HG03280 (cell line): ENCODE measurements at regions not wholly inside any gene's neighbourhood (a gene's known extent, or its start where the extent isn't known, plus 50 kb on each side); places are given as distances from the start of the nearest gene placed in this dataset.
"Not testable (repeated sequence)": the region's sequence is repeated elsewhere in the genome, so short reads cannot be mapped to it uniquely, and the experiment has no call there.

ENCODE experiments used
- ATAC-seq: cut with Tn5 transposase; IDR thresholded peaks from one replicate; pipeline ENCODE4 v1.9.1; 2021; ENCODE audit warnings: mild to moderate bottlenecking, moderate library complexity; ENCODE audit not compliant: unreplicated experiment

GRCh38 chr5:56311306-56311905 lies 78.3 kb upstream of the ANKRD55 start:
- ATAC-seq, result no peak

GRCh38 chr5:56310711-56311204 lies 77.6 kb upstream of the ANKRD55 start:
- no peak for ATAC-seq

GRCh38 chr5:56309262-56309826 lies 76.2 kb upstream of the ANKRD55 start:
- ATAC-seq, result no peak

- ATAC-seq, result no peak
These were observed 74.7 kb upstream of the ANKRD55 start for GRCh38 chr5:56307714-56308333.

- ATAC-seq, result no peak
These were observed 73.5 kb upstream of the ANKRD55 start for GRCh38 chr5:56306433-56307150.

GRCh38 chr5:56305001-56305950 lies 72.1 kb upstream of the ANKRD55 start:
- ATAC-seq, result no peak

- ATAC-seq, result no peak
These were observed 70.4 kb upstream of the ANKRD55 start for GRCh38 chr5:56303511-56303910.

- ATAC-seq, result no peak
These were observed 68.9 kb upstream of the ANKRD55 start for GRCh38 chr5:56302027-56302426.

- no peak for ATAC-seq
These were observed 67.9 kb upstream of the ANKRD55 start for GRCh38 chr5:56301069-56301468.

- ATAC-seq, result no peak
These were observed 66.1 kb upstream of the ANKRD55 start for GRCh38 chr5:56299212-56299611.

GRCh38 chr5:56298336-56299090 lies 65.4 kb upstream of the ANKRD55 start:
- no peak for ATAC-seq

GRCh38 chr5:56297851-56298250 lies 64.7 kb upstream of the ANKRD55 start:
- no peak for ATAC-seq

GRCh38 chr5:56295311-56295710 lies 62.2 kb upstream of the ANKRD55 start:
- not testable (repeated sequence) for ATAC-seq

- no peak for ATAC-seq
These were observed 61.2 kb upstream of the ANKRD55 start for GRCh38 chr5:56294354-56294753.

GRCh38 chr5:56292874-56293273 lies 59.7 kb upstream of the ANKRD55 start:
- ATAC-seq, result not testable (repeated sequence)

- no peak for ATAC-seq
These were observed 58.7 kb upstream of the ANKRD55 start for GRCh38 chr5:56291661-56292374.

GRCh38 chr5:56291079-56291643 lies 58.0 kb upstream of the ANKRD55 start:
- ATAC-seq, result no peak

GRCh38 chr5:56290378-56291078 lies 57.4 kb upstream of the ANKRD55 start:
- no peak for ATAC-seq
